HEK293 (cell line): ENCODE measurements at regions not wholly inside any gene's neighbourhood (a gene's known extent, or its start where the extent isn't known, plus 50 kb on each side); places are given as distances from the start of the nearest gene placed in this dataset.

ENCODE experiments used
- BCL11A ChIP-seq: fragments of 450-650 bp; formaldehyde crosslinking; IDR thresholded peaks from 2 replicates; pipeline ENCODE4 v1.5.1; 2016; ENCODE audit warnings: low read depth, missing biosample characterization, missing genetic modification characterization
- ZNF274 ChIP-seq, 2 experiments: fragments of 200-500 bp in 1 of 2; fragments of 450-650 bp in 1 of 2; sonication (Bioruptor generic) in 1 of 2; formaldehyde crosslinking in 1 of 2; IDR thresholded peaks; 2 replicates each; pipeline versions ENCODE4 v1.5.1 to v1.6.1; 2014 to 2016; ENCODE audit warnings: borderline replicate concordance in 1 of 2, inconsistent platforms in 1 of 2, low read length in 1 of 2, missing biosample characterization in 1 of 2, missing genetic modification characterization in 1 of 2
- ZNF785 ChIP-seq: fragments of 450-650 bp; formaldehyde crosslinking; IDR thresholded peaks from 2 replicates; pipeline ENCODE4 v1.5.1; 2016; ENCODE audit warnings: missing biosample characterization, missing genetic modification characterization
- TF ChIP-seq, protein P1 (sequence below): fragments of 450-650 bp; formaldehyde crosslinking; IDR thresholded peaks from 2 replicates; pipeline ENCODE4 v1.5.1; 2016; ENCODE audit warnings: missing biosample characterization, missing genetic modification characterization
- TF ChIP-seq, protein P2 (sequence below): fragments of 450-650 bp; formaldehyde crosslinking; IDR thresholded peaks from 2 replicates; pipeline ENCODE4 v1.5.1; 2016; ENCODE audit warnings: missing biosample characterization, missing genetic modification characterization, low read depth
- TF ChIP-seq, protein P3 (sequence below): fragments of 450-650 bp; formaldehyde crosslinking; IDR thresholded peaks from 2 replicates; pipeline ENCODE4; 2016; ENCODE audit warnings: missing biosample characterization, missing genetic modification characterization
- TF ChIP-seq, protein P4 (sequence below): fragments of 450-650 bp; formaldehyde crosslinking; IDR thresholded peaks from 2 replicates; pipeline ENCODE4 v1.5.1; 2016; ENCODE audit warnings: missing biosample characterization, missing genetic modification characterization, low read depth

DNA sequence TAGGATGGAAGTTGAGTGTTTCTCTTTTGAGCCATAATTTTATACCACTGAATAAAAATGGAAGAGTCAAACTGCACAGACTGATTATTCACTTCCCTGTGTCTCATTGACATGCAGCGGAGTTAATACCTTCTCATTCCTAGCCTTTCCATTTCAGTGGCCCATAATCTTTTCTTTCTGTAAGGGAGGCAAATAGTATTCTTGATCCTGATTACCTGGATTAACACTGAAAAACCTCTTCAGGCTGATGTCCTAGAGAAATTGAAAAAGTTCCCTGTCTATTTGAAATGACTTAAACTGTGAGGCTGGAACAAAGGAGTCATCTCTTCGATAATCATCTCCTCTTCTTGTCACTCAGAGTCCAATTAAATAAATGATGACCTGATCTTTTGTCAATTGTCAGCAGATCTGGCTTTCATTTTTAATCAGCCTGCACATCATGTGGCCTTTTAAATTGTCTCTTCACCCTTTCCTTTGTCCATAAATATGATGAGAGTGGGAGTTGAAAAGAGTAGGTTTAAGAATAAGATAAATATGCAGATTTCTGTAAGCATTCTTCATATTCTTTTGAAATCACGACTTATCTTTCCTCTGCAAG, 713.0 kb downstream of the EPM2A start:
- TF ChIP-seq, protein P1, sequence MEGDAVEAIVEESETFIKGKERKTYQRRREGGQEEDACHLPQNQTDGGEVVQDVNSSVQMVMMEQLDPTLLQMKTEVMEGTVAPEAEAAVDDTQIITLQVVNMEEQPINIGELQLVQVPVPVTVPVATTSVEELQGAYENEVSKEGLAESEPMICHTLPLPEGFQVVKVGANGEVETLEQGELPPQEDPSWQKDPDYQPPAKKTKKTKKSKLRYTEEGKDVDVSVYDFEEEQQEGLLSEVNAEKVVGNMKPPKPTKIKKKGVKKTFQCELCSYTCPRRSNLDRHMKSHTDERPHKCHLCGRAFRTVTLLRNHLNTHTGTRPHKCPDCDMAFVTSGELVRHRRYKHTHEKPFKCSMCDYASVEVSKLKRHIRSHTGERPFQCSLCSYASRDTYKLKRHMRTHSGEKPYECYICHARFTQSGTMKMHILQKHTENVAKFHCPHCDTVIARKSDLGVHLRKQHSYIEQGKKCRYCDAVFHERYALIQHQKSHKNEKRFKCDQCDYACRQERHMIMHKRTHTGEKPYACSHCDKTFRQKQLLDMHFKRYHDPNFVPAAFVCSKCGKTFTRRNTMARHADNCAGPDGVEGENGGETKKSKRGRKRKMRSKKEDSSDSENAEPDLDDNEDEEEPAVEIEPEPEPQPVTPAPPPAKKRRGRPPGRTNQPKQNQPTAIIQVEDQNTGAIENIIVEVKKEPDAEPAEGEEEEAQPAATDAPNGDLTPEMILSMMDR (tag by site-specific recombination), result no peak
- TF ChIP-seq ZNF785 (tag by site-specific recombination), result no peak
- TF ChIP-seq, protein P2, sequence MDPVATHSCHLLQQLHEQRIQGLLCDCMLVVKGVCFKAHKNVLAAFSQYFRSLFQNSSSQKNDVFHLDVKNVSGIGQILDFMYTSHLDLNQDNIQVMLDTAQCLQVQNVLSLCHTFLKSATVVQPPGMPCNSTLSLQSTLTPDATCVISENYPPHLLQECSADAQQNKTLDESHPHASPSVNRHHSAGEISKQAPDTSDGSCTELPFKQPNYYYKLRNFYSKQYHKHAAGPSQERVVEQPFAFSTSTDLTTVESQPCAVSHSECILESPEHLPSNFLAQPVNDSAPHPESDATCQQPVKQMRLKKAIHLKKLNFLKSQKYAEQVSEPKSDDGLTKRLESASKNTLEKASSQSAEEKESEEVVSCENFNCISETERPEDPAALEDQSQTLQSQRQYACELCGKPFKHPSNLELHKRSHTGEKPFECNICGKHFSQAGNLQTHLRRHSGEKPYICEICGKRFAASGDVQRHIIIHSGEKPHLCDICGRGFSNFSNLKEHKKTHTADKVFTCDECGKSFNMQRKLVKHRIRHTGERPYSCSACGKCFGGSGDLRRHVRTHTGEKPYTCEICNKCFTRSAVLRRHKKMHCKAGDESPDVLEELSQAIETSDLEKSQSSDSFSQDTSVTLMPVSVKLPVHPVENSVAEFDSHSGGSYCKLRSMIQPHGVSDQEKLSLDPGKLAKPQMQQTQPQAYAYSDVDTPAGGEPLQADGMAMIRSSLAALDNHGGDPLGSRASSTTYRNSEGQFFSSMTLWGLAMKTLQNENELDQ (tag by site-specific recombination), result no peak
- TF ChIP-seq ZNF274 (IDR thresholded peaks at IDR 0.05; ENCODE audit: low read length), result no peak
- TF ChIP-seq ZNF274 (tag by site-specific recombination; IDR thresholded peaks at IDR 0.05; ENCODE audit: borderline replicate concordance), result no peak
- TF ChIP-seq, protein P3, sequence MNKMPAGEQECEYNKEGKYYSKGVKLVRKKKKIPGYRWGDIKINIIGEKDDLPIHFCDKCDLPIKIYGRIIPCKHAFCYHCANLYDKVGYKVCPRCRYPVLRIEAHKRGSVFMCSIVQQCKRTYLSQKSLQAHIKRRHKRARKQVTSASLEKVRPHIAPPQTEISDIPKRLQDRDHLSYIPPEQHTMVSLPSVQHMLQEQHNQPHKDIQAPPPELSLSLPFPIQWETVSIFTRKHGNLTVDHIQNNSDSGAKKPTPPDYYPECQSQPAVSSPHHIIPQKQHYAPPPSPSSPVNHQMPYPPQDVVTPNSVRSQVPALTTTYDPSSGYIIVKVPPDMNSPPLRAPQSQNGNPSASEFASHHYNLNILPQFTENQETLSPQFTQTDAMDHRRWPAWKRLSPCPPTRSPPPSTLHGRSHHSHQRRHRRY (tag by site-specific recombination), result no peak
- no peak for TF ChIP-seq BCL11A (tag by site-specific recombination)
- TF ChIP-seq, protein P4, sequence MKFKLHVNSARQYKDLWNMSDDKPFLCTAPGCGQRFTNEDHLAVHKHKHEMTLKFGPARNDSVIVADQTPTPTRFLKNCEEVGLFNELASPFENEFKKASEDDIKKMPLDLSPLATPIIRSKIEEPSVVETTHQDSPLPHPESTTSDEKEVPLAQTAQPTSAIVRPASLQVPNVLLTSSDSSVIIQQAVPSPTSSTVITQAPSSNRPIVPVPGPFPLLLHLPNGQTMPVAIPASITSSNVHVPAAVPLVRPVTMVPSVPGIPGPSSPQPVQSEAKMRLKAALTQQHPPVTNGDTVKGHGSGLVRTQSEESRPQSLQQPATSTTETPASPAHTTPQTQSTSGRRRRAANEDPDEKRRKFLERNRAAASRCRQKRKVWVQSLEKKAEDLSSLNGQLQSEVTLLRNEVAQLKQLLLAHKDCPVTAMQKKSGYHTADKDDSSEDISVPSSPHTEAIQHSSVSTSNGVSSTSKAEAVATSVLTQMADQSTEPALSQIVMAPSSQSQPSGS (tag by site-specific recombination), result no peak
